ENCODE measurements at regions not wholly inside any gene's neighbourhood (a gene's known extent, or its start where the extent isn't known, plus 50 kb on each side); places are given as distances from the start of the nearest gene placed in this dataset.

GRCh38 chr16:77637940-77638339, 84.4 kb upstream of the NUDT7 start:
- Histone ChIP-seq H3K18ac (ENCODE audit: extremely low read depth, low read length) (no peak overlapping the region), H3K4me1 (replicated peaks in 1 of 4; ENCODE audit: control insufficient read depth in 3 of 4, insufficient read depth in 4 of 4, low read length in 3 of 4) (no peaks in the 10 kb centered on the region), H3K27me3 (replicated peaks in 1 of 4; ENCODE audit: control insufficient read depth in 3 of 4, extremely low read depth in 1 of 4, insufficient read depth in 3 of 4, low read length in 3 of 4) (no peaks in the 10 kb centered on the region), H3K14ac (ENCODE audit: insufficient read length) (no peak overlapping the region), H3K23ac (ENCODE audit: insufficient read length) (no peak overlapping the region), H3K56ac (replicated peaks; ENCODE audit: insufficient read length, low read depth, low read length) (no peak overlapping the region), H4K5ac (ENCODE audit: insufficient read length, low read depth, low read length) (no peak overlapping the region), H3K9ac (replicated peaks in 1 of 4; ENCODE audit: extremely low read depth in 1 of 4, low read depth in 3 of 4, low read length in 3 of 4) (no peak overlapping the region), H3K4me3 (ENCODE audit: extremely low read depth in 1 of 4, insufficient read depth in 2 of 4, low read depth in 3 of 4, low read length in 4 of 4) (no peak overlapping the region), H3K79me2 (ENCODE audit: control insufficient read depth in 1 of 2, insufficient read depth in 2 of 2, low read length in 2 of 2) (no peaks in the 10 kb centered on the region), H4K8ac (ENCODE audit: extremely low read depth, insufficient read depth, low read length) (no peak overlapping the region), H3K4me2 (ENCODE audit: insufficient read depth in 1 of 2, low read depth in 2 of 2, low read length in 2 of 2) (no peak overlapping the region), H3K9me3 (ENCODE audit: insufficient read depth in 2 of 2, low read depth in 1 of 2, low read length in 1 of 2) (no peaks in the 10 kb centered on the region), H3K27ac (ENCODE audit: low read depth, low read length) (no peak overlapping the region), H2BK12ac (ENCODE audit: low read depth, low read length) (no peak overlapping the region), H2BK15ac (ENCODE audit: low read length) (no peak overlapping the region), H4K91ac (replicated peaks; ENCODE audit: insufficient read length, low read length) (no peak overlapping the region), H2BK5ac (ENCODE audit: low read depth, low read length) (no peak overlapping the region), H3K36me3 (ENCODE audit: control insufficient read depth in 2 of 4, insufficient read depth in 4 of 4, low read length in 3 of 4) (no peaks in the 10 kb centered on the region), H4K20me1 (replicated peaks in 1 of 2; ENCODE audit: control insufficient read depth in 1 of 2, insufficient read depth in 2 of 2, low read length in 2 of 2) (no peaks in the 10 kb centered on the region), H2AK5ac (ENCODE audit: low read depth, low read length) (no peak overlapping the region), H2AFZ (ENCODE audit: low read length) (peak overlapping the region; percentile 45; the same call in 1 of the 2 replicates), H3K23me2 (ENCODE audit: low read depth, low read length) (no peaks in the 10 kb centered on the region; the same call in 1 of the 2 replicates), H3K4ac (replicated peaks; ENCODE audit: insufficient read length, low read depth, low read length) (no peak overlapping the region), H2BK20ac (ENCODE audit: low read length) (no peak overlapping the region), H2BK120ac (replicated peaks; ENCODE audit: low read depth, low read length) (no peak overlapping the region), H3K79me1 (ENCODE audit: low read depth, low read length) (no peaks in the 10 kb centered on the region)
- WGBS, 2 experiments (ENCODE audit: extremely low coverage in 1 of 2, insufficient coverage in 1 of 2, insufficient read length in 1 of 2, insufficient replicate concordance in 2 of 2, low coverage in 1 of 2, low lambda C conversion rate in 2 of 2, missing lambda C conversion rate in 1 of 2), result 91% methylated on average over 6 of the region's 6 CpGs; no CpG with 5 or more reads in 1 of the 2 experiments
- POLR2A ChIA-PET (ENCODE audit: partially characterized antibody), result no interaction called here
- FAIRE-seq (no peak), DNase-seq (ENCODE audit: low read depth in 1 of 2, low spot score in 2 of 2) (no peak)
- CTCF ChIA-PET (ENCODE audit: partially characterized antibody), result interaction anchor here (1.7 to 3.7 kb wide), 3 partner anchors 22 to 365 kb away, joined by 5 to 14 read pairs (median 5); no protein-coding TSS in a partner anchor
- TF ChIP-seq SIRT6 (IDR thresholded peaks at IDR 0.05; ENCODE audit: low read length) (no peak), TEAD4 (IDR thresholded peaks at IDR 0.05; ENCODE audit: low read depth, low read length) (no peak), SUZ12 (IDR thresholded peaks at IDR 0.05; ENCODE audit: low read length) (no peak), SRF (IDR thresholded peaks at IDR 0.05; ENCODE audit: low read depth, low read length) (no peak), GABPA (IDR thresholded peaks at IDR 0.05; ENCODE audit: borderline replicate concordance, insufficient read depth, low read length) (no peak)

All from H1 (cell line).